Smooth muscle cell (in vitro differentiated cells): ENCODE measurements at regions not wholly inside any gene's neighbourhood (a gene's known extent, or its start where the extent isn't known, plus 50 kb on each side); places are given as distances from the start of the nearest gene placed in this dataset.

ENCODE experiments used
- DNase-seq: peaks from one replicate; lab custom pipeline; 2025; ENCODE audit not compliant: unreplicated experiment; lab: John Stamatoyannopoulos, UW
- H2AFZ ChIP-seq: fragments of 200-600 bp; sonication (generic); 2 replicates; pipeline ENCODE4 v1.6.0; 2016; ENCODE audit warnings: antibody characterized with exemption, low read depth, mild to moderate bottlenecking
- H3F3A ChIP-seq: fragments of 200-600 bp; sonication (generic); 2 replicates; pipeline ENCODE4 v1.6.0; 2017; ENCODE audit warnings: antibody characterized with exemption, low read depth
- H3K27ac ChIP-seq: fragments of 200-600 bp; sonication (generic); 2 replicates; pipeline ENCODE4 v1.5.1; 2016; ENCODE audit warnings: low read depth, mild to moderate bottlenecking
- H3K27me3 ChIP-seq: fragments of 200-600 bp; sonication (generic); 2 replicates; pipeline ENCODE4 v1.6.1; 2016; ENCODE audit warnings: low read depth, mild to moderate bottlenecking
- H3K36me3 ChIP-seq: fragments of 200-600 bp; sonication (generic); 2 replicates; pipeline ENCODE4 v1.5.1; 2016; ENCODE audit warnings: low read depth
- H3K4me1 ChIP-seq: fragments of 200-600 bp; sonication (generic); 2 replicates; pipeline ENCODE4 v1.5.1; 2016; ENCODE audit warnings: low read depth
- H3K4me2 ChIP-seq: fragments of 200-600 bp; sonication (generic); 2 replicates; pipeline ENCODE4 v1.6.0; 2016; ENCODE audit warnings: mild to moderate bottlenecking
- H3K4me3 ChIP-seq: fragments of 200-600 bp; sonication (generic); 2 replicates; pipeline ENCODE4 v1.5.1; 2016; ENCODE audit warnings: mild to moderate bottlenecking
- H3K79me2 ChIP-seq: fragments of 200-600 bp; sonication (generic); 2 replicates; pipeline ENCODE4 v1.6.0; 2016; ENCODE audit warnings: low read depth, mild to moderate bottlenecking
- H3K9ac ChIP-seq: fragments of 200-600 bp; sonication (generic); 2 replicates; pipeline ENCODE4 v1.6.0; 2016; ENCODE audit warnings: low read depth
- H3K9me3 ChIP-seq: fragments of 200-600 bp; sonication (generic); replicated peaks from 2 replicates; pipeline ENCODE4 v1.5.1; 2016; ENCODE audit warnings: low read depth
- H4K20me1 ChIP-seq: fragments of 200-600 bp; sonication (generic); 2 replicates; pipeline ENCODE4 v1.6.0; 2016; ENCODE audit warnings: low read depth
- WGBS: methylation state at CpG from one replicate; pipeline ENCODE4 v1.1.7; 2016; ENCODE audit warnings: low lambda C conversion rate; 5-methylcytosine and 5-hydroxymethylcytosine counted together
- TF ChIP-seq, protein P1 (sequence below): fragments of 200-600 bp; sonication (generic); IDR thresholded peaks from 2 replicates; pipeline ENCODE4 v1.5.1; 2017; ENCODE audit warnings: borderline replicate concordance, mild to moderate bottlenecking, antibody characterized with exemption; ENCODE audit not compliant: insufficient read depth, poor library complexity, severe bottlenecking

DNA sequence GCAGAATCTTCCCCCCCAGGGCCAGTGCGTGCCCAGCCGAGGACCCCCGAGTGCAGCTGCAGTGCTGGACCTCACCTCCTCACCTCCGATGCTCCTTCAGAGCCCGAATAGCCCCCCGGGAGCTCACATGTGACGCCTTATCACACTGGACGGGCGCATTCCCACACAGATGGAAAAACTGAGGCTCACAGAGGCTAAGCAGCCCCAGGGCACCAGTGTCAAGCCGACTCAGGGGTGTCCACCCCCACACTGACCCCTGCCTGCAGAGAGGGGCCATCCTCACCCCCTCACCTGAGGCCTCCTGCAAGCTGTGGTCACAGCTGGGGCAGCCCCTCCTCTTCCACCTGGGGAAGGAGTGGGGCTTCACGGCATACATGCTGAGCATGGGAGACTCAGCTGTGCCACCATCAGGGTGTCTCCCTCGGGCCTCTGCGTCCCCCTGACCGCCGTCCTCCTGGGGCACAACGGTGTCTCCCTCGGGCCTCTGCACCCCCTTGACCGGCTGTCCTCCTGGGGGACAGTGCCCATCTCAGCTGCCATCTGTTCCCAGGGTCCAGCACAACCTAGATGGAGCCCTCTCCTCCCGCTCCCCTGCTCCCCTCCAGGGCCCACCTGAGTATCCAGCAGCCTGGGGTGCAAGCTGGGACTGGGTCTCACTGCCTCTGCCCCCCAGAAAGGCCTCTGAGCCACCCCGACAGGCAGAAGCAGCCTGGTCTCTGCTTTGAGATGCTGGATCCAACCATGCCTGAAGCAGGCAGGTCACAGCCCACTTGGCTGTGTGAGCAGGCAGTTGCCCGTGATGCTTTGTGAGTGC is 85.3 kb upstream of the NKX1-1 start:
- no peaks in the 10 kb centered on the region for H3K27me3 ChIP-seq
- no peak overlapping the region for H3K4me3 ChIP-seq
- H3K9me3 ChIP-seq = no peaks in the 10 kb centered on the region
- H3K27ac ChIP-seq = no peak overlapping the region
- WGBS = 95% methylated on average over 20 of the region's 21 CpGs
- no peak overlapping the region for H2AFZ ChIP-seq
- no peaks in the 10 kb centered on the region for H4K20me1 ChIP-seq
- no peaks in the 10 kb centered on the region for H3F3A ChIP-seq
- no peaks in the 10 kb centered on the region for H3K4me1 ChIP-seq
- TF ChIP-seq, protein P1, sequence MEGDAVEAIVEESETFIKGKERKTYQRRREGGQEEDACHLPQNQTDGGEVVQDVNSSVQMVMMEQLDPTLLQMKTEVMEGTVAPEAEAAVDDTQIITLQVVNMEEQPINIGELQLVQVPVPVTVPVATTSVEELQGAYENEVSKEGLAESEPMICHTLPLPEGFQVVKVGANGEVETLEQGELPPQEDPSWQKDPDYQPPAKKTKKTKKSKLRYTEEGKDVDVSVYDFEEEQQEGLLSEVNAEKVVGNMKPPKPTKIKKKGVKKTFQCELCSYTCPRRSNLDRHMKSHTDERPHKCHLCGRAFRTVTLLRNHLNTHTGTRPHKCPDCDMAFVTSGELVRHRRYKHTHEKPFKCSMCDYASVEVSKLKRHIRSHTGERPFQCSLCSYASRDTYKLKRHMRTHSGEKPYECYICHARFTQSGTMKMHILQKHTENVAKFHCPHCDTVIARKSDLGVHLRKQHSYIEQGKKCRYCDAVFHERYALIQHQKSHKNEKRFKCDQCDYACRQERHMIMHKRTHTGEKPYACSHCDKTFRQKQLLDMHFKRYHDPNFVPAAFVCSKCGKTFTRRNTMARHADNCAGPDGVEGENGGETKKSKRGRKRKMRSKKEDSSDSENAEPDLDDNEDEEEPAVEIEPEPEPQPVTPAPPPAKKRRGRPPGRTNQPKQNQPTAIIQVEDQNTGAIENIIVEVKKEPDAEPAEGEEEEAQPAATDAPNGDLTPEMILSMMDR = no peak
- H3K36me3 ChIP-seq = no peaks in the 10 kb centered on the region
- DNase-seq = no peak
- H3K79me2 ChIP-seq = no peaks in the 10 kb centered on the region
- no peak overlapping the region for H3K9ac ChIP-seq
- H3K4me2 ChIP-seq = no peak overlapping the region

DNA sequence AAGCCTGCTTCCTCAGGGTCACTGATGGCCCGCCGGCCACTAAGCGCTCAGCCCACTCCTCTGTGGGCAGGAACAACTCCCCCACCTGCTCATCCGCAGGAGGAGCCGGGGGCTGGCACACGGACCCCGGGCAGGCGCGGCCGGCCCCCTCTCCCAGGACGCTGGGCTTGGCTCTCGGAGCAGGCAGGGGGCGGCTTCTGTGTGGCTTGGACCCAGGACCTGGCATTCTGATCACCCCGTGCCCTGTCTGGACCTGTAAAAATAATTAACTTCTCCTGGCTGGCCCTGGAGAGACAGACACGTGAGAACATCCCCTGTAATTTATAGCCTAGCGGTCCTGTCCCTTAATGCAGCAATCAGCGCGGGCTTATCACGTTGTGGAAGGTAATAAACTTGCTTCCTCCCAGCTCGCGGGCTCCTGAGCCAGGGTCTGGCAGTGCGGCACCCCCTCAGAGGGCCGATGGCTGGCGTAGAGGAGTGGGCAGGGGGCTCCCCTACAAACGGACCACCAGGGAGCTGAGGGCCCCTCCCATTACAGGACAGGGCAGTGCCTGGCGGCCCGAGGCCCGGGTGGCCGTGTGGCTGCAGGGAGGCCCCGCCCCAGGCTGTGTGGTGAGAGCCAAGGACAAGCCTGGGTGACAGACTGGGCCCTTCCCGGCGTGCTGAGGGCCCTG is 84.5 kb upstream of the NKX1-1 start:
- WGBS = 77% methylated on average over 31 of the region's 32 CpGs
- no peaks in the 10 kb centered on the region for H4K20me1 ChIP-seq
- no peaks in the 10 kb centered on the region for H3K36me3 ChIP-seq
- H3K9me3 ChIP-seq = no peaks in the 10 kb centered on the region
- H3K27me3 ChIP-seq = no peaks in the 10 kb centered on the region
- DNase-seq = no peak
- no peaks in the 10 kb centered on the region for H3F3A ChIP-seq
- TF ChIP-seq, protein P1 = no peak
- H3K4me1 ChIP-seq = no peaks in the 10 kb centered on the region
- no peak overlapping the region for H3K27ac ChIP-seq
- no peak overlapping the region for H3K9ac ChIP-seq
- no peak overlapping the region for H3K4me2 ChIP-seq
- H3K79me2 ChIP-seq = no peaks in the 10 kb centered on the region
- H3K4me3 ChIP-seq = no peak overlapping the region
- no peak overlapping the region for H2AFZ ChIP-seq

DNA sequence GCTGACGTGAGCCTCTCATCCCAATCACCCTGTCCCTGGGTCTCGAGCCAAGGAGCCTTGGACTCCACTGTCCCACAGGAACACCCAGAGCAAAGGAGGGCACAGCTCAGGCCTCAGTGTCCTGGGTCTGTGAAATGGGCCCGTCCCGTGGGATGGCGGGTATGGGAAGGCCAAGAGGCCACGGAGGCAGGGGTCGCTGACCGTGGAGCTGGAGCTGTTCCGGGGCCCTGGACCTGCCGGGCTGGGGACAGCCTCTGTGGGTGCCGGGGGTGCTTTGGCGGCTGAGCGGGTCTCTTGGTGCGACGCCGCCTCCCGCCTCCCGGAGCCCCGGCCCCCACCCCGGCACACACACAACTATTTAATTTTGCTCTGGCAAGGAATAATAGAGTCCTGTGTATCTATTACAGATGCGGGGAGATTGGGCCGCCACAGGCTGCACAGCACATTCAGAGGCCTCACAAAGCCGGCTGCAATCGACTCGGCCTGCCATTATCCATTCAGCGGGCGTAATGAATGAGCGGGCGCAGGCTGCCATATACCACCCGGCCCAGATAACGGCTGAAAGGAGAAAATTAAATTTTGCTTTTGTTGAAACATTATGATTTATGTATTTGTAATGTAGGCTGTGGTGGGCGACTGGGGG is 83.9 kb upstream of the NKX1-1 start:
- DNase-seq = no peak
- Histone ChIP-seq H3K27me3 (no peaks in the 10 kb centered on the region), H3K9me3 (no peaks in the 10 kb centered on the region), H3K27ac (no peak overlapping the region), H4K20me1 (no peaks in the 10 kb centered on the region), H2AFZ (no peak overlapping the region), H3K4me2 (no peak overlapping the region), H3K36me3 (no peaks in the 10 kb centered on the region), H3K4me1 (no peaks in the 10 kb centered on the region), H3K79me2 (no peaks in the 10 kb centered on the region), H3K9ac (no peak overlapping the region), H3F3A (no peaks in the 10 kb centered on the region), H3K4me3 (no peak overlapping the region)
- TF ChIP-seq, protein P1 = no peak
- 97% methylated on average over 26 of the region's 32 CpGs for WGBS
